T-helper 1 cell (primary cell): ENCODE measurements at regions not wholly inside any gene's neighbourhood (a gene's known extent, or its start where the extent isn't known, plus 50 kb on each side); places are given as distances from the start of the nearest gene placed in this dataset.
A peak's percentile ranks its signal among the peaks of the same experiment; 100 is the strongest.

ENCODE experiments used
- DNase-seq, 5 donors: peaks; one replicate each; pipeline ENCODE4 v3.0.0-alpha.2; 2012 to 2020

DNA sequence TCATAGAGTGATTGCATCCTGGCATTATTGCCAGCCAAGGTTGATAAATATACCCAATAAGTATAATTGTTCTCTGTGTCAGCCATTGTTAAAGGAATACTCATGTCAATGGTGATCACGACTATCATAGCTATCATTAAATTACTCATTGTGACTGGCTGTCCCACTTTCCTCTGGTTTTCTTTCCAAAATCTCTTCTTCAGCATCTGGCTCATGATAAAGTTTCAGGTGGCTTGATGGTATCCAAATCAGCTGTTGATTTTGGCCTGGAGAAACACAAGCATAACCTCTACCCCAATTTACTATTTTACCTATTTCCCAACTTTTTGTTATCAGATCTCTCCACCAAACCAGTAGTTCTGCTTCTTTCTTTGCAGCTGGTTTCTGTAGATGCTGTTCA is 67.1 kb upstream of the SPIN2A start:
- no peak for DNase-seq

DNA sequence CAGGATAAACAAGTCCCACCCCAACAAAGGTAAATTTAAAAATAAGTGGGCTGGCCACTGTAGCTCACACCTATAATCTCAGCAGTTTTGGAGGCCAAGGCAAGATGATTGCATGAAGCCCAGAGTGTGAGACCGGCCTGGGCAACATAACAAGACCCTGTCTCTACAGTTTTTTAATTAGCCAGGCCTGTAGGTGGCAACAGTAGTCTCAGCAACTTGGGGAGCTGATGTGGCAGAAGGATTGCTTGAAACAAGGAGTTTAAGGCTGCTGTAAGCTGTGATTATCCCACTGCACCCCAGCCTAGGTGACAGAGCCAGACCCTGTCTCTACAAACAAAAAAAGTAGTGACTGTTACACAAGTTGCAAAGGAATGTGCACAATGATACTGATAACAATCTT is 74.6 kb upstream of the FAAH2 start:
- DNase-seq = no peak

DNA sequence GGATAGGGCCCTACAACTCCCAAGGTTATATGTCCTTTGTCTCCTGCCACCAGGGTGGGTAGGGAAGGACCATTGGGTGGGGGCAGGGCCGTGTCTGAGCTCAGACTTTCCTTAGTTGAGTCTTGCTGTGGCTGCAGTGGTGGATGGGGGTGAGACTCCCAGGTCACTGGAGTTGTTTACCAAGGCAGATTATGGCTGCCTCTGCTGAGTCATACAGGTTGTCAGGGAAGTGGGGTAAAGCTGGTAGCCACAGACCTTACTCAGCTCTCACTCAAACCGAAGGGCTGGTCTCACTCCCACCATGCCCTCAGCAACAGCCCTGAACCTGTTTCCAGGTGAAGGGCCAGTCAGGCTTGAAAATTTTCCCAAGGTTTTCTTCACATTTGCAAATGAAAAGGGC is 58.8 kb upstream of the FAAH2 start:
- DNase-seq = peak in 1 of 5 donors; percentile 42

DNA sequence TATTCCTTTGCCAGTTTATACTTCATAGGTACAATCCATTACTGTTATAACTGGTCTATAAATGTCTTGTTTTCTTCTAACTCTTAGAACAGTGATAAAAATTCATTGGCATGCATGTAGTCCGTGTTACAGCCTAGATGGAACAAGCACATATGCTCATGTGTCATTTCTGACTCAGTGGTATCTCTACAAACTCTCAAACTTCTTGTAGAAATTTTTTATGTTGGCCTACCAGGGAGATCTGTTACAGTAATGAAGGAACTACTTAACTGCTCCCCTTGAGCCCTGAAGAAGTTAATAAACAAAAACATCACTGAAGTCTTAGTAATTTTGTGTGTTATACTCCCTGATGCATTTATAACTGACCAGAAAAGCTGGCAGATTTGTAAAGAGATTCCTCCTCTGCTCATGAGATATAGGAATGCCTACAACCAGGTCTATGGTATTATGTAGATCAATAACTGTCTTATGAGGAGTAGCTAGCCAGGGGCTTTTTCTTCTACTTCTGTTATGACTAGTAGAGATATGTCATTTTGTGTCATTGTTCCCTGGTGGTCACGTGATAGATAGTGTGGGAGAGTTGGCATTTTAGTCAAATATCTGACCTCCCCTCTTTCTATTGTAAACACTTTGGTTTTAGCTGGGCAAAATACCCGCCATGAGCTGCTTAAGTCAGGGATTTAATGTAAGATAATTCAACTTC is 53.7 kb upstream of the FAAH2 start:
- DNase-seq = peak in 1 of 5 donors; percentile 2
